HTR-8/SVneo (cell line): ENCODE measurements at regions not wholly inside any gene's neighbourhood (a gene's known extent, or its start where the extent isn't known, plus 50 kb on each side); places are given as distances from the start of the nearest gene placed in this dataset.

Source experiments
- DNase-seq: peaks from one replicate; pipeline ENCODE4 v3.0.0; 2011; ENCODE audit warnings: low spot score, mixed read lengths; ENCODE audit not compliant: insufficient read length
- FAIRE-seq: peaks from 2 replicates; lab custom pipeline; 2011; peaks lifted over from hg19 to GRCh38; lab: Jason Lieb, UNC

DNA sequence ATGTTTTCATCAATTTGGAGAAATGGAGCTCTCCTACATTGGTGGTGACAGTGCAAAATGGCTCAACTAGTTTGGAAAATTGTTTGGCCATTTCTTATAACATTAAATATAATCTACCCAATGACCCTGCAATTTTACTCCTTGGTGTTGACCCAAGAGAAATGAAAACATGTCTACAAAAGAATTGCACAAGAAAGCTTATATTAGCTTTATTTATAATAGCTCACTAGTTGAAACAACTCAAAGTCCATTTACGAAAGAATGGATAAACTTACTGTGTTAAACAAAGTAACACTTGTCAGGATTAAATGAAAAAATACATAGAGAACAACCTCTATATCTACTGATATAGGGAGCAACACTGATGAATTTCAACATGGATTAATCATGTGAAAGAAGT is 539.9 kb downstream of the DNAJB9 start:
- FAIRE-seq (no peak), DNase-seq (no peak)

DNA sequence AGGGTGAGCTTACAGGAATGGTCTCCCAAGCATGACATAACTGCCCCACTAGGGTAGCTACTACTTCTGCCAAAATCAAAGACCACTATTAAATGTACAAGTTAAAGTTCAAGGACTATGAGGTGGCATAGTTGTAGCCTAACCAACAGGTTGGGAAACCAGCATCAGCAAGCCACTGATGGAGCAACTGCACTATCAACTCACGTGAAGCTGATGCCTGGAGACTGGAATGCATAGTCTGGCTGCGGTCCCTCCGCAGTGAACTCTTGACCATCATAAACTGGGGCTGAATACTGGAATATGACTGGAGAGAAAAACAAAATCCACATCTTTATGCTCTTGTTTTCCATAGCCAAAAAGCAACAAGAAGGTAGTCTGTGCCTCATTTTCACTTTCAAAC is 541.4 kb downstream of the DNAJB9 start:
- DNase-seq = no peak
- no peak for FAIRE-seq

DNA sequence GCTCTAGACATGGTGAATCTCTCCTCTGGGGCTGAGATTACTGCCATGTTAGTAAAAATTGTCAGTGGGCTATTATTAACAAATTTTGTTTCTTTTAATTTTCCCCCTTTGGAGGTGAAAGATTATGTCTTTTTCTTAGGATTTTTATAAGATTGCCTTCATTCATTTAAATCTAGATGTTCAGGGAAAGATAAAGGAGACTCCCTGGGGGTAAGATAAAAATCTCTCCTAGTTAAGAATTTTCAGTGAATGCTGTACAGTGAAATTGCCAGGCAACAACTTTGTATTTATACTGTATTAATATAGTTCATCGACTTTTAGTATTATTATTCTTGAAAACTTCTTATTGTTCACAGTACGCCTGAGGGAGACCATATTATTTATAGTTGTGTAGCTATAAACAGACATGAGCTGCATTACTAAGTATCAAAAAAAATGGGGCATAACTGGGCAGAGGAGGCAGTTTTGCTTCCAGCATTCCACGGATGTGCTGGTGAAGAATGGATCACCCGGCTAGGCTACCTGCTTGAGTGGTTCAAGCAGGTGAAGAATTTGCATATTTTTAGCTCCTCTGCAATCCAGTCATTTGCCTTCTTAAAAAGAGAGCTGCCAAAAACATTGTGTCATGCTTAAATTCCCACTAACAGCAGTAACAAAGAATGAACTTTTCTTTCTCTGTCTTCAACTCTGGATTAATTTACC is 552.1 kb downstream of the DNAJB9 start:
- FAIRE-seq (no peak), DNase-seq (no peak)

DNA sequence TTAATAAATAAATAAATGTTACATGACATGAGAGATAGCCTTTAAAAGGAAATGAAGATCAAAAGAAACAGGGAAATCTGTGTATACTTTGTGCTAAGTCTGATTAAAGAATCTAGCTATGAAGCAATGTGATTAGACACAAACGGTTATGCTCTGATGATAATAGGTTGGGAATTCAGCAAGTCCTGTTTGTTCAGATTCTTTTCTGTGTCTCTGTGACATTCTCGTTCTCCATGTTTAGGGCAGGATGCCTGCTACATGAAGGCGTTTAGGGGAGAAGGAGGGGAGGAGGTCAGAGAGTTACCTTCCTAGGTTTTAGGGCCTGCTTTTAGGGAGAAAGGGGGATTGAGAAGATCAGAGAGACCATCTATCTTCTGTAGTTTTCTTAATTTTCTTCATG is 555.3 kb downstream of the DNAJB9 start:
- FAIRE-seq (no peak), DNase-seq (no peak)

DNA sequence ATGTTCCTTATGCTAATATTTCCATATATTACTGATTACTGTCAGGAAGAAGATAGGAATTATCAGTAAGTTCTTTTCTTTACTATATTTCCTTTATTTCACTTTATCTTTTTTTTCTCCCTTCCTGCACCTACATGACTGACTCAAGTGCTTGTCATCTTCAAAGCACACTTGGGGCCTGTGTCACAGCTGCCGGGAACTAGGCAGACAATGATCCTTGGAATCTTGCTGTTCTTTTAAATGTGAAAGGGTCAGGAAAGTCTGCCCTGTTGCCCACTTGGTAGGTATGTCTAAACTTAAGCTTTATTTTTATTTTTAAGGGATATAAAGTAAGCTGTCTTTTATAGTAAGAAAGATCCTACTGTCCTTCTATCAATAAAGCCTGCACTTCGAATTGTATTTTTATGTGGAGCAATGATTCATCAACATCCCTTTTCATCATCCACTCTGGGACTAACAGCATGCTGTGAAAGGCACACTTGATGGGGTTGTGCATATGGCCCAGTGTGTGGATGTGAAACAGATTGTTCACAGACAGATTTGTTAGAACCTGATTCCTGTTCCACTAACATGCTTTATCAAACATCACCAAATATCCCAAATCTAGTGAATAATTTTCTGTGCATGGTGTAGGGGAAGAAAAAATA is 556.9 kb downstream of the DNAJB9 start:
- no peak for DNase-seq
- FAIRE-seq = no peak

DNA sequence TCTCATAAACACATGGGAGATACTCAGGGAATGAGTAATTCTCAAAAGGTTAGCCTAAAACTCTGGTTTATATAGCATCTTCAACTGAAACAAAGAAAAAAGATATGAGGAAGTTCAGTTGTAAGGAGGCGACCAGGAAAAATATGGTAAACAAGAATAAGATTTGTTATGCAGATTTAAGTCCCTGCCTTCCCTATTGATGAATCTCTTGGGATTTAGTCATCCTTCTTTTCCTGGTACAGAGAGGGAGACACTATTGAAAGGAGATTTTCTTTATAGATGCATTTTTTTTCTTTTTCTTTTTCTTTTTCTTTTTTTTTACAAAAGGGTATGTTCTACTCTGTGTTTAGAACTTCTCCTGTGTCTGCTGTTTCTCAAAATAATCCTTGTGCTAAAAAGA is 557.5 kb downstream of the DNAJB9 start:
- FAIRE-seq (no peak), DNase-seq (no peak)

DNA sequence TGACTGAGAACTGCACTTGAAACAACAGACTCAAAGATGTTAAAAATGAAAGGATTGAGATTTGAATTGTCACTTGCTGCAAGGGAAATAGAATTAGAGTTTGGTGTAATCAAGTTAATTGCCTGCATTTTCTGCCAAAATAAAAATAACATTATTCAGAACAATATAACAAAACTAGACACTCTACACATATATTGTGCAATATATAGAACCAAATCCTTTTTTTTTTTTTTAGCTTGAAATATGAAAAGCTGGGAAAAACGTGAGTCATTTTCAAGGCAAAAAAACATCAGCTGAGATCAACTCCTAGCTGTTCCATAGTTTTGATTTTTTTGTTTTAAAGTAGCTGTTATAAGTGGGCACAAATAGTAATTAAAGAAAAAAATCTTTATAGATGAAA is 561.5 kb downstream of the DNAJB9 start:
- FAIRE-seq = no peak
- no peak for DNase-seq

DNA sequence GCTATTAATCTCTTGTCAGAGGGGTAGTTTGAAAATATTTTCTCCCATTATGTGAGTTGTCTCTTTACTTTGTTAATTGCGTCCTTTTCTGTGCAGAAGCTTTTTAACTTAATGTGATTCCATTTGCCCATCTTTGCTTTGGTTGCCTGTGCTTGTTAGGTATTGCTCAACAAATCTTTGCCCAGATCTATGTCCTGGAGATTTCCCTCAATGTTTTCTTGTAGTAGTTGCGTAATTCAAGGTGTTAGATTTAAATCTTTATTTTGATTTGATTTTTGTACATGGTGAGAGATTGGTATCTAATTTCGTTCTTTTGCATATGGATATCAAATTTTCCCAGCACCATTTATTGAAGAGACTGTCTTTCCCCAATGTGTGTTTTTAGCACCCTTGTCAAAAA is 567.2 kb downstream of the DNAJB9 start:
- FAIRE-seq (no peak), DNase-seq (no peak)

DNA sequence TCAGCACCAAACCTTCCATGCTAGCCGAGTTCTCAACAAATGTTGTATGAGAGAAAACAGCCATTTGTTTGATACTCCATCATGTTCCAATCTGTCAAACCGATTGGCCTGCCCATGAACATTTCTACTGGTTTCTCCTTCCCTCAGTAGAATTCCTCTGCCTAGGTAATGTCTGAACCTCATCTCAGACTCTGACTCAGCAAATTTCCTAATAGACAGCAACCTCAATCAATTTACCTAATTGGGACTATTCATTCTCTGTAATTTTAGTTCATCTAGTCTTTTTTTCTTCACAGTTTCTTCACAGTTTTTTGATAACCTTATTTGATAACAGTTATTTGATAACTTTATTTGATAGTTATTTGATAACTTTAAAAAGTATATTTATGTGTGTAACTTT is 585.1 kb downstream of the DNAJB9 start:
- FAIRE-seq (no peak), DNase-seq (no peak)

DNA sequence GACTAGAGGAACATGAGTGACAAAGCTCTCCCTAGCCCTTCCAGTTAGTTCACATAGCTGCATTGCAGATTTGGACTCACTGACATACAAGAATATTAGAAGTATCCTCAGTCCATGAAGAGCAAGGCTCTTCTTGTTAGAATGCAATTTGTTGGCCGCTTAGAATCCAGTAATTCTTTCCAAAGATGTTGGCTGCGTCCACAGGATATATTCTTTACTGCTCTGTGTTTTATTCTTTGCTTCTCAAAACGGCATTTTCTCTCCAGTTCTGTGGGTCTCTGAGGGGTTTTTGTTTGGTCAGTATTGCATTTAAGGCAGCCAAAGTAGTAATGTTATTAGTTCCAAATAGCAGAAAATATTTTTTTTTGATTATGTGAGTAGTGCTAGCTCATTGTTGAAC is 588.6 kb downstream of the DNAJB9 start:
- DNase-seq (no peak), FAIRE-seq (no peak)

DNA sequence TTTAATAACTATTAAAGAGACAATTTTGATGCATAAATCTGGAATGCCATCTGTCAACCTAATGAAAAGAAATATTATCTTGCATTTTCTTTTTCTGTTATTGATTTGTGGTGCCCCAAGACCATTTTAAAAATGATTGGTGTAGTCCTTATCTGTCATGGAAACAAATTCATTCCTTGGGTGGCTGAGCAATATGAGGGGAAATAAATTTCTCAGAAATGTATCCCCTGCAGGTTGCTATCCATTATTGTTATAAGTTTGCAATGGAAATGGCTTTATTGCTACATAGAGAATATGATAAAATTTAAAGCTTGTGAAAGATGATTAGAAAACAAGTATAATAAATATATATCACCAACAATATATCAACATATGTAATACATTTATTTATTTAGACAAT is 607.0 kb downstream of the DNAJB9 start:
- DNase-seq (no peak), FAIRE-seq (no peak)

DNA sequence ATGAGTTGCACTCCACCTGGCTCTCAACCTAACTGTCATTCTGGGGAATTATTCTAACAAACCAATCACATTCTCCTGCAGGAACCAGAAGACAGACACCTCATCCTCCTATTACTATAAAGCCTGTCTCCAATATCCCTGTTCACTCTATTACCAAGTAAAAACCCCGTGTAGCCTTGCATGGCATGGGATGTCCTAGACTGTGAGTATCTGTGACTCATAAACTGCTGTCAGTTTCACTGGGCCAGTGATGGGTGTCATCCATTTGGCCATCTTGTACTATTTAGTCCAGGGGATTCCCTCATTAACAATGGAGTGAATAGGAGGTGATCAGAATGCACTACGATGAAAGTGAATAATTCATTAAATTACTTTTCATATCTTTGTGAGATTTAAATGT is 608.7 kb downstream of the DNAJB9 start:
- no peak for DNase-seq
- no peak for FAIRE-seq

DNA sequence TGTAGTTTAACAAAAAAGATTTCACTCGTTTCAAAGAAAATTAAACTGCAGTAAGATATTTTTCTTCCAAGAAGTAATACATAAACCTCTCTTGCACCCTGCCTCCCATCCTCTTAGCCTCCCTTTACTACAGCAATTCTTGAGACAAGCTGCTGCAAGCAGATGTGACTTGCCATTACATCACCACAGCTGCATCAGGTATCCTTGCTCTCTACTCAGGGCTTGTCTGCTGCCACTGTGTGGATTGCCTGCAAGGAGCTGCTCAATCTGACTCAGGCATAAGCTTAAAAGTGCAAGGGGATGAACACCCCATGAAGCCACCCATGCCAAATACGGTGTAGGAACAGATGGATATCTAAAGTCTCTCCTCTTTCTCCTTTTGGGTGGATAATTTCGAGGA is 609.9 kb downstream of the DNAJB9 start:
- FAIRE-seq = no peak
- no peak for DNase-seq

DNA sequence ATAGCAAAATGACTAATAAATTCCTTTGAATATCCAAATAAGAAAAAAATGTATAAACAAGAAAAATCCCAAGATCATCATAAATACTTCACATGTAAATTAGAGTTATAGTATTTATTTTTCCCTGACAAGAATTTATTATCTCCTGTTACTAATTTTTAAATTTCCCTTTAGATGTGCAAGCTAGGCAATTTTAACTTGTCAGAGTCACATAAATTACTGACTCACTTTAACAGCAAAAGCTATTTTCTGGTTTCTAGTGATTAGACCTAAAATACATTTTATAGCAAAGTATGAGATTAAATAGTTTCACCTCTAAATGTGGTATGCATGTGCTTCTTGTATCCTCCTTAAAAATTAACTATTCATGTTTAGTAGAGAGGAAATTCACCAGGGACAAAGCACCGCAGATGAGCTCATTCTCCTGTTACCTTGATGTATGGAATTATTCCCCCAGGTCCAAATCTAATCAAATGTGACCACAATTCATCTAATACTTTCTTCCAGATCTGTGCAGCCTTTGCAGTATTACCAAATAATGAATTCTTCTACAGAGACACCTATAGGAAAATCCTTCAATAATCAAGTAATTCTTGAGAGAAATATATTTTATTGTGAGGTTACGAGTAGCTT is 621.2 kb downstream of the DNAJB9 start:
- DNase-seq (no peak), FAIRE-seq (no peak)

DNA sequence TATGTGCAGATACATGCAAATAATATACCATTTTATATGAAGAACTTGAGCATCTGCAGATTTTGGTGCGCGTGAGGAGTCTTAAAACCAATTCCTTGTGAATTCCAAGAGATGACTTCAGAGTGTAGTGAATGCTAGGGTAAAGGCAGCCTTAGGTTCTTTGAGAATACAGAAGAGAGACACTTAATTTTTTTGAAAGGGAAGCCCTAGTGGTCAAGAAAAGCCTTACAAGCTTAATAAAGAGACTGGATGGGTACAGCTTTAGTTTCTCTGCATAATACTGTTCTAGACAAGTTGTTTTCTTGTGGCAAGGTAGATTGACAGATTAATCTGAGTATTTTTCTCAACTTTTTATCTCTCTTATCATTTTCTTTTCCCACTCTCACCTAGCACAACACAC is 636.5 kb downstream of the DNAJB9 start:
- no peak for DNase-seq

DNA sequence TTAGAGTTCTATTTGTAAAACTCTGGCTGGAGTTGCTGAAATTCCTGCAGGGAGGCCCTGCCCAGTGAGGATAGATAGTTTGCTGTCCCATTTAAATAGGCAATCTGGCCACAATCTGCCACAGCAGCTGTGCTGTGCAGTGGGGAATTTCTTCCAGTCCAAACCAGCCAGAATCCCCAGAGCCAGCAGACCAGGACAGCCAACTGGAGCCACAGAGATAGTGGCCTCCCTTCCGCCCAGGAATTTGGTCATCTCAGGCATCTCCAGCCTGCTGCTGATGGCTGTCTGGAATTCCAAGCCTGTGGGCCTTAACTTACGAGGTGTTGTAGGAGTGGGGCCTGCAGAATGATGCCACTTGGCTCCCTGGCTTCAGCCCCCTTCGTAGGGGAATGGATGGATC is 643.4 kb downstream of the DNAJB9 start:
- FAIRE-seq (no peak), DNase-seq (no peak)

More for the DNA sequence above, 636.5 kb downstream of the DNAJB9 start:
- no peak for FAIRE-seq

DNA sequence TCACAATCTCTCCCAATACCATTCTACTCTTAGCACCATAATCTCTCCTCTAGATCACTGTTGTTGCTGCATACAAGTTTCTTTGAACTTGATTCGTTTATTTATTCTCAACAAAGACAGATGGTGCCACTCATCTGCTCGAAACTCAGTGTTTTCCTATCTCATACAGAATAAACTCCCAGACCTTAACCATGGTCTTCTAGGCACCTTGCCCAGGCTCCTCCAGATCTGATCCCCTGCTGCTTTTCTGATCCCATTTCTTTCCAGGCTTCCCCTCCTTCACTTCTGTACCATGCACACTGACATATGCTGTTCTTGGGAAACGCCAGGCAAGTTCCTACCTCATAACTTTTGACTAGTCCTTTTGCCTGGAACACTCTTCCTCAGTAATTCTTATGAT is 645.7 kb downstream of the DNAJB9 start:
- no peak for FAIRE-seq
- DNase-seq = no peak

DNA sequence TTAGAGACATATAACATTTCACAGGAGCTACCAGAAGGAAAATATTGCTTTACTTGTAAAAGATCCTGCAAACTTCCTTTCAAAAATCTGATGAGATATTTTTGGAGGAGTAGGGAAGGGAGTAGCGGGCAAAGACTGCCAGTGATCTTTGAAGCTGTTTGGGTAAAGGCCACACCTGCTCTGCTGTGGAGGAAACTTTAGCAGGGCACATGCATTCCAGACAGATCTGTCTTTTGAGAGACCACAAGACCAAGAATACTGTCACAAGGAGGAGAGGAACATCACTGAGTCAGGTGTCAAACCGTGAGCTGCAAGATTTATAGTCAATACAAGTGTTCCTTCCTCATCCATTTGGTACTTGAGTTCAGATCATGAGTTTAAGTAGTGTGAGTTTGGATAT is 654.4 kb downstream of the DNAJB9 start:
- no peak for FAIRE-seq
- DNase-seq = no peak

DNA sequence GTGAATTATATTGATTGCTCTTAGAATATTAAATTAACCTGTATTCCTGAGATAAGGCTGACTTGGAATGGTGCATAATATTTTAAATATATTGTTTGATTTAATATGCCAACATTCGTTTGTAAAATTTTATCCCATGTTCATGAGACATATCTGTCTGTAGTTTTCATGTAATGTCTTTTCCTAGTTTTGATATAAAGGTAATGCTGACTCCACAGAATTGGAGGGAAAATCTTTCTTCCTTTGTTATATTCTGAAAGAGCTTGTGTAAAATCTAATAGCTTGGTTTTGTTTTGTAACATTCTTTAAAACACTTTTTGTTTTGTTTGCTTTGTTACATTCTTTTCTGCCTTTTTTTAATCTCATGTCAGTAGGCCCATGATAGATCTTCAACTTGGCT is 657.0 kb downstream of the DNAJB9 start:
- DNase-seq (no peak), FAIRE-seq (no peak)

DNA sequence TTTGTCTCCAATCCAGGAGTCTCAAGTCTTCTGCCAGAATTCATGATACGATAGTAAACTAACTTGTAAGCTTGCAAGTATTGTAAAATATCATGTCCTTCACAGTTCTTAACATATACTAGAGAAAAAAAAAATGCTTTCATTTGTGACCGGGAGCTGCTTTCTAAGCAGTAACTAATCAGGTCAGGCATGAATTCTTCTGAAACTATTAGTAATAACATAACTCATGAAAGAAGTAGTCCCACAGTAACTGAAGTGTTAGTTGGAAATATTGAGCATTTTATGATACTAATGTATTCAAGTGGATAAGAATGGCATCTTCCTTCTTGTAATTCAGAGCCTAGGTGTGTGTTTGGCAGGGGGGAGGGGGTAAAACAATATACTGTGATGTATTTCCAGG is 665.6 kb downstream of the DNAJB9 start:
- FAIRE-seq = no peak
- no peak for DNase-seq

DNA sequence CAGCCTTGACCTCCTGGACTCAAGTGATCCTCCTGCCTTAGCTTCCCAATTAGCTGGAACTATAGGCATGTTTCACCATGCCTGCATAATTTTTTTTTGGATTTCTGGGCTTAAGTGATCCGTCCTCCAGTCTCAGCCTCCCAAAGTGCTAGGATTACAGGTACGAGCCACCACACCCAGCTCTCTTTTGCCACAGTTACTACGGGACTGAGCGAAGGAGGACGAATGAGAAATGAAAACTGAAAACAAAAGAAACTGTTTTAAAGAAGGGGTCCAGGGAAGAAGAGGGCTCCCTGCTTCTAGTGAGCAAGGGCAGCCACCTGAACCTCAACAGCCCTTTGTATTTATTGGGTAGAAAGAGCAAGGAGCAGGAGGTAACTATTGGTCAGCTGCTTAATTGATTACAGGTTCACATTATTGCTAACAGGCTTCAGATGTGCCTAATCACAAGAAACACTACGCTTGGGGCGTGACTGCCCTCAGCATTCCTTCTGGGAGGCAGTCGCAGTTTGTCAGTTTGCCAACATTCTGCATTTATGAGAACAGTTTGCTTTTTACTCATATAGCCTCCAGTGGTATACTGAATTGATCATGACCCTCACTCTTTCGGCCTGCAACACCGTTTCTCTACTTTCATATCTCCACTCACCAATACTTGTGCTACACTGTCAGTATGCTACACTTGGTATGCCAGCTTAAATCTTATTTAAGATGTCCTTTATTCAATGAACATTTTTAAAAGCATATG is 676.8 kb downstream of the DNAJB9 start:
- DNase-seq (no peak), FAIRE-seq (no peak)
